GM19238 (cell line): ENCODE measurements at regions not wholly inside any gene's neighbourhood (a gene's known extent, or its start where the extent isn't known, plus 50 kb on each side); places are given as distances from the start of the nearest gene placed in this dataset.
"Not testable (repeated sequence)": the region's sequence is repeated elsewhere in the genome, so short reads cannot be mapped to it uniquely, and the experiment has no call there.

Source experiments
- DNase-seq: peaks from one replicate; pipeline ENCODE4 v3.0.0; 2011; ENCODE audit warnings: low spot score; ENCODE audit not compliant: insufficient read length

GRCh38 chr6:27678469-27678868 lies 205.6 kb upstream of the ZNF184 start:
- DNase-seq = no peak

DNA sequence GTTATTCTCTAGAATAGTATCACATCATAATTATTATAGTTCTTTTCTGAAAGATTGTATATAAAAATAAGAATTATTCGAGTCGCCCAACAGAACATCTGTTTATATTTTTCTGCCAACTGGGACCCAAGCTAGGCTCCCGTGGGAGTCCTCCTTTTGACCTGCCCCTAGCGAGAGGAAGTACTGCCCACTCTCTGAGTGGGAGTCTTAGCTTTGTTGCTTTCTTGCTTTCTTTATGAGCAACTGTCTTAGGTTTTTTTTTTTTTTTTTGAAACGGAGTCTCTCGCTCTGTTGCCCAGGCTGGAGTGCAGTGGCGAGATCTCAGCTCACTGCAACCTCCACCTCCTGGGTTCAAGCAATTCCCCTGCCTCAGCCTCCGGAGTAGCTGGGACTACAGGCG lies 202.0 kb upstream of the ZNF184 start:
- no peak for DNase-seq

DNA sequence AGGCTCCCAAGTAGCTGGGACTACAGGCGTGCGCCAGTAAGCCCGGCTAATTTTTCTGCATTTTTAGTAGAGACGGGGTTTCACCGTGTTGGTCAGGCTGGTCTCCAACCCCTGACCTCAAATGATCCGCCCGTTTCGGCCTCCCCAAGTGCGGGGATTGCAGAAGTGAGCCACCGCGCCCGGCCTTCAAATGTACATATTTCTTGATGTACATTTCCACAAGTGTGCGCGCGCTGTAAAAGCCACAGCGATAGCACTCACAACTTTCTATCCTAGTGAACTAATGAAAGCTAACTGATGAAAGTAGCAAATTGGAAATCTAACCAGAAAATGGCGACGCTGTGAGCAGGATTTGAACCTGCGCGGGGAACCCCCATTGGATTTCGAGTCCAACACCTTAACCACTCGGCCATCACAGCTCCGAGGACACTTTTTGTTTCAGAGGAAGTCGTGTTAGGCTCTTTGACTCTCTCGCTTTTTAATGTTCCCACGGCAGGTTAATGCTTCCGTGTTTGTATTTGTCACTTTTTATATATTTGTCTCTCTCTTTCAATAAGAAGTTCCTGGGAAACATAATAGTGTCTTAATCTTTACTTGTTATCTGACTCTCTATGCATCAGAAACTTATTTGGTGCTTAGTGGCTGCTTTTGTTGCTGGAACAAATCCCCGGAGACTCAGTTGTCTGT lies 199.4 kb upstream of the ZNF184 start:
- no peak for DNase-seq

- DNase-seq = no peak
These were observed 196.9 kb upstream of the ZNF184 start for GRCh38 chr6:27669624-27670301.

- no peak for DNase-seq
These were observed 196.4 kb upstream of the ZNF184 start for GRCh38 chr6:27669295-27669623.

DNA sequence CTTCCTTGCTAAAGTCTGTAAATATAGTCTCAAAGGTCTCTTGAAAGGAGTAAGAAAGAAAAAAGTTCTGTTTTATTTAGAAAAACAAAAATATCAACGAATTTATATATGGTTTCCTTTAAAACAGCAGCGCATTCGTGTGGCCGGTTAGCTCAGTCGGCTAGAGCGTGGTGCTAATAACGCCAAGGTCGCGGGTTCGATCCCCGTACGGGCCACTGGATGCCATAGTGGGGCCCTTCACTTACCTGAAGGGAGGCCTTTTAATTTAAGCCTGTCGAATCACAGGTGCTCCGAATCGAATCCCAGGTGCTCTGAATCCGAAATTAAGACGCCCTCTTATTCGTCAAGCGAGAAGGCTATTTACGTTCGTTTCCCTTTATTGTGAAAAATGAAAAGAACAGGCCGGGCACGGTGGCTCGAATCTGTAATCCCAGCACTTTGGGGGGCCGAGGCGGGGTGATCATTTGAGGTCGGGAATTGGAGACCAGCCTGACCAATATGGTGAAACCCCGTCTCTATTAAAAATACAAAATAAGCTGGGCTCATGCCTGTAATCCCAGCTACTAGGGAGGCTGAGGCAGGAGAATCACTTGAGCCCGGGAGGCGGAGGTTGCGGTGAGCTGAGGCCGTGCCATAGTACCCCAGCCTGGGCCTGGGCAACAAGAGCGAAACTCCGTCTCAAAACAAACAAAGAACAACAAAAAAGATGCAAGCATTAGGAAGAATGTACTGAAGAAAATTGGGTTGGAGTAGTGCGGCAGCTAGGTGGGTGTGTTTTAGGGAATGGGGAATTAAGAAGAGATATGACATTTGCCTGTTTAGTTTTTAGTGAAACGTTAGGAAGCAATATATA lies 195.8 kb upstream of the ZNF184 start:
- DNase-seq = no peak

DNA sequence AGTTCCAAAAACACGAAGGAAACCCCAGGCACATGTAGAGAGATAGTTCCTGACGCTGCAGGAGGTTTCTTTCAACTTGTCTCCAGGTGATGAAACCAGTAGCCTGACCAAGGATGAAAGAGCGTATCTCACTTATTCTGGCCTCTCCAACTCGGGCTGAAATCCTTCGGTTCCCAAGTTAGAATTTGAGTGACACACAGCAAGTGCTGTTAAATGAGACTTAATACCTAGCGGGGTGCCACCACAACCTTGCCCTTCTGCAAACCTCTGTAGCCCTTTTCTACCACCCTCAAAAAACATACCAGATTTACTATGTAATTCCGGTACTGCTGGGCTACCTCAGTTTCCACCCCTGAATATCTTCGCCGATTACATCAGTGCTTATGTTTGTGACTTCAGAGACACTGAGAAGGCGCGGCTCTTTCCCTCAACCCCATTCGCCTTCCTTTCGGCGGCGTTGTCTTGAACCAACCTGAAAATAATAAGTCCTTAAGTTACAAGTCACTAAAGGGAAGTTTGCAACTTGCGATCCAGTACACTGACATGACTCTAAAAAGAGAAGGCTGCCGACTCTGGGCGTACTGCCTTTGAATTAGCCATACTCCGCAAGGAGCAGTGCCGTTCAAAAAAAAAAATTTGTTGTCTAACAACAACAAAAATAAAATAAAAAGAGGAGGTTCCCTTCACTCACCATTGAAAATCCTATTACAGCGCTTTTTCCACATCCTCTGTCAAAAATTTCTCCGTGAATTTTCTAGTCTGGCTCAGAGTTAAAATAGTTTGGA lies 194.9 kb upstream of the ZNF184 start:
- DNase-seq = no peak

- no peak for DNase-seq
These were observed 194.2 kb upstream of the ZNF184 start for GRCh38 chr6:27667016-27667656.

GRCh38 chr6:27662769-27663168 lies 189.9 kb upstream of the ZNF184 start:
- no peak for DNase-seq

GRCh38 chr6:27662212-27662611 lies 189.3 kb upstream of the ZNF184 start:
- DNase-seq = not testable (repeated sequence)

- DNase-seq = not testable (repeated sequence)
These were observed 180.4 kb upstream of the ZNF184 start for GRCh38 chr6:27653143-27653825.

GRCh38 chr6:27651371-27651732 lies 178.4 kb upstream of the ZNF184 start:
- no peak for DNase-seq

DNA sequence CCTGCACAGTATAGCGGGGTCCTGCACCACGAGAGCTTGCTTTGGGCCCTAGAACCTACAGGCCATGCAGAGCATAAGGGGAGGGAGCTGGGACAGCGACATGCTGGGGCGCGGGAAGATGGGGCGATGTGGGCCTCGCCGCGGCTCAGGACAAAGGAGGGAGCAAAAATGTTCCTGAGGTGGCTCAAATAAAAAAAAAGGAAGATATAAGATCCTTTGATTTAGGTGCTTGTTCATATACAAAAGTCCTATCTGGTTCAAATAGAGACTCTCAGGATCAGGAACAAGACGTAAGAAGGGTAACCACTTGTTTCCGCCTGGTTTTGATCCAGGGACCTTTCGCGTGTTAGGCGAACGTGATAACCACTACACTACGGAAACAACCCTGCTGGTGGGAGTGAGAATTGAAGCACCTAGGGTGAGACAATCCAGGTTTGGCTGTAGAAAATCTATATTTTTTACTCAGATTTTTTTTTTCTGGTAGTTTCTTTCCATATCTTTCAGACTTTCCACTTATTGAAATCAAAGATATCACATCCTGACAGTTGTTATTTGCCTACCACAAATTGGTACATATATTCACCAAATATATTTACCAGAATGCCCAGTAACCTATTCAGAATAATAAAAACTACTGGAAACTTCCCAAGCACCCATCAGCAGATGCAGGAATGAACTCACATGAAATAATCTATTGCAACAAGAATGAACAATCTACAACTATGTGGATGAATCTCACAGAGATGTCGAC lies 177.9 kb upstream of the ZNF184 start:
- no peak for DNase-seq

DNA sequence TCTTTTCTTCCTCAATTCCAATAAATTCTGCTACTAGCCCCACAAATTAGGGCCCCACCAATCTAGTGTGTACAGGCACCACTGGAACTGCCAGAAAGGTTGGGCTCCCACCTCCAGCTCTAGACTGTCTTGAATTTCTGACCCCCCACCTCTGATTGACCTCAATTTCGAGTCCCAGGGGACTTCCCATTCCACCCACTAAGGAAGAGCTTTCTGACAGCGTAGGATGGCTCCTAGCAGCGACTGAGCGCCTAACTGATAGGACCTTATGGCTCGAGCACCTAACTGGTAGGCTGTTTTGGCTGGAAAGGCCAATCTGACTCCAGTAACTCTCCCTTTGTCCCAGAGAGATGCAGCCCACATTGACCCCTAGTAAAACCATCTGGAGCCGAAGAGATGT lies 171.6 kb upstream of the ZNF184 start:
- DNase-seq = no peak

DNA sequence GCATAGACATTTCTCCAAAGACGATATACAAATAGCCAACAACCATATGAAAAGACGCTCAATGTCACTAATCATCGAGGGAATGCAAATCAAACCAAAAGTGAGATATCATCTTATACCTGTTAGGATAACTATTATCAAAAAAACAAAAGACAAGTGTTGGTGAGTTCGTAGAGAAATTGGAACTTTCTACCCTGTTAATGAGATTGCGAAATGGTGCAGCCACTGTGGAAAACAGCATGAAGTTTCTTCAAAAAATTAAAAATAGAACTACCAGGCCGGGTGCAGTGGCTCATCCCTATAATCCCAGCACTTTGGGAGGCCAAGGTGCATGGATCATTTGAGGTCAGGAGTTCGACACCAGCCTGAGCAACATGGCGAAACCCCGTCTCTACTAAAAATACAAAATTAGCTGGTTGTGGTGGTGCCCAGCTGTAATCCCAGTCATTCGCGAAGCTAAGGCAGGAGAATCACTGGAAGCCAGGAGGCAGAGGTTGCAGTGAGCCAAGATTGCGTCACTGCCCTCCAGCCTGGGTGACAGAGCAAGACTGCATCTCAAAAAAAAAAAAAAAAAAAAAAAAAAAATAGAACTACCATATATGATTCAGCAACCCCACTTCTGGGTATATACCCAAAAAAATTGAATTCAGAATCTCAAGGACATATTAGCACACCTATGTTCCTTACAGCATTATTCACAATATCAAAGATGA lies 170.0 kb upstream of the ZNF184 start:
- no peak for DNase-seq

DNA sequence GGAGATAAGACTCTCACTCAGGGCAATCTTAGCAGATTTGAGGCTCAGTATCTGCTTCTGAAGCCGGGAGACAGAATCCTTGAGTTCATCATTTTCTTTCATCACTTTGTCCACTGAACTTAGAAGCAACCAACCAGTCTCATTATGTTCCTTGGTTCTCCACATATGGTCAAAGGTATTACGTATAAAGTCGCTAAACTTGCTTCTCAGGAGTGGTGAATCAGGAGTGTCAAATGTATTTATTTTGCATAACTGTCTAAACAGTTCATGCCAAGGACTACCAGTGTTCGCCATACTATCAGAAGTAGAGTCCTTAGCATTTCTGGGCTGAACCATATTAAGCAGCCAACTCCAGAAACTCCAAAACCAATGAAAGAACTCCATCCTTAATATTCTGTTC lies 163.0 kb upstream of the ZNF184 start:
- not testable (repeated sequence) for DNase-seq

DNA sequence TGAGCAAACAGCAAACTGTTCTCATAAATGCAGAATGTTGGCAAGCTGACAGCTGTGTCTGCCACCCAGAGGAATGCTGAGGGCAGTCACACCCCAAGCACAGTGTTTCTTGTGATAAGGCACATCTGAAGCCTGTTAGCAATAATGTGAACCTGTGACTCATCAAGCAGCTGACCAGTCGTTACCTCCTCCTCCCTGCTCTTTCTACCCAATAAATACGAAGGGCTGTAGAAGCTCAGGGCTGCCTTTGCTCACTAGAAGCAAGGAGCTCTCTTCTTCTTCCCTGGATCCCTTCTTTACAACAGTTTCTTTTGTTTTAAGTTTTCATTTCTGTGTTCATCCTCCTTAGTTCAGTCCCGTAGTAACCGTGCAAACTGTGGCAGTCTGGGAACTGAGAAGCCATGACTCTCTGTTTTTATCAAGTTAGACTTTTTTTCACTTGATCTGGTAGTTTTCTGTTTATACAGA lies 160.3 kb upstream of the ZNF184 start:
- DNase-seq = not testable (repeated sequence)

DNA sequence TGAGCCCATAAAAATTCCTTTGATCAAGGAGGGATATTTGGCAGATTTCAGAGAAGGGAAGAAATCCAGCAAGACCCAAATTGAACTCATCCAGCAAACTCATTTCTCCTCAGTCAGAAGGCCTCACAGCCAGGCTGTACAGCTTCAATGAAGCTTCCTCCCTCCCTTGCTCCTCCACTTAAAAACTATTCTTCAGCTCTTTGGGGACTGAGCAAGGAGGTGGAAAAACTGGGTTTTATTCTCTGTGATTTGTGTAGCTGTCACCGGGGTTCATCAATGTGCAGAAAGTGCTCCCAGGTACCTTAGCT lies 158.7 kb upstream of the ZNF184 start:
- DNase-seq = no peak
